AG04449 (cell line): ENCODE measurements at regions not wholly inside any gene's neighbourhood (a gene's known extent, or its start where the extent isn't known, plus 50 kb on each side); places are given as distances from the start of the nearest gene placed in this dataset.

Experiments
- CTCF ChIA-PET: fragments of 350-600 bp; formaldehyde crosslinking; extraction: SDS; loops from one replicate; lab custom pipeline; 2021; ENCODE audit warnings: antibody characterized with exemption; lab: Yijun Ruan, JAX
- POLR2A ChIA-PET: fragments of 400-600, 350-600 bp; formaldehyde crosslinking; extraction: SDS; loops from one replicate; lab custom pipeline; 2020; ENCODE audit warnings: antibody characterized with exemption, inconsistent platforms; lab: Yijun Ruan, JAX
- DNase-seq: peaks from one replicate; pipeline ENCODE4 v3.0.0-alpha.2; 2010; ENCODE audit warnings: low read depth, low spot score
- H3K4me3 ChIP-seq: 2 replicates; pipeline ENCODE4 v1.5.1; 2011; ENCODE audit warnings: low read depth, mild to moderate bottlenecking, control low read depth, low read length
- TF ChIP-seq, protein P1 (sequence below): IDR thresholded peaks from one replicate; pipeline ENCODE4 v1.5.1; 2011; ENCODE audit warnings: mild to moderate bottlenecking, moderate library complexity, low read length, control low read depth, inconsistent platforms; ENCODE audit not compliant: insufficient read depth; ENCODE audit errors: missing control alignments

DNA sequence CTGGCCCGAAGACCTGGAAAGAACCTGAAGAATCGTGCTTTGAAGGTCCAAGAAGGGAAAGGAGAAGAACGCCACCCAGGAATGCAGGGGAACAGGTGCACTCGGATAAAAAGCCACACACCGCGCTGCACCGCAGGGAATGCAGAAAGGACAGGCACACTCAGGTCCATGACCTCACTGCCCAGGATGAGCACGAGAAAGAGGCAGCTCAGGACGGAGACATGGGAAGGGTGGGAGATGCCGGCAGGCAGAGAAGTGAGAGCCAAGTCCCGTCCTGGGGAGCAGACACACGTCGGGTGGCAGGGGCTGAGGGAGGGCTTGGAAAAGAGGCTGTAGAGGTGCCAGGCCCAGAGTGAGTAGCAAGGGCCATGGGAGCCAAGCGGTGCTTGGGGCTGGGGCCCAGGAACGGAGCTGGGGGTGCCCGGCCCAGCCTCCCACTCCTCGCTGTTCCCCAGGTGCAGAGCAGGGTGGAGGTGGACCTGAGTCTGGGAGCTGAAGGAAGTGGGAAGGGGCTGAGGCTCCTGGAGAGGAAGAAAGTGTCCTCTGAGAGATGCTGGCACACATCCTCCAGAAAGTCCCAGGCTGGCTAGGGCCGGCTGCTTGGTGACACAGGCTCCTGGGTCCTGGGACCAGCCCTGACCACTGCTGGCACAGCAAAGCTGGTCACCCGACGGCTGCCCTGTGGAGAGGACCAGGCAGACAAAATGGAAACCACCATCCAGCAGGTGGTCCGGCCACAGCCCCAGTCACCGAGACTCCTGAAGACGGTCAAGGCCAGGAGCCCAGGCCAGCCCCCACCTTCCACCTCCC is 91.3 kb downstream of the PSMB1 start:
- POLR2A ChIA-PET, result no interaction called here
- CTCF ChIA-PET, result interaction anchor here (1.0 to 1.6 kb wide), 4 partner anchors 10 to 671 kb away, joined by 3 to 4 read pairs (median 3); no protein-coding TSS in a partner anchor
- H3K4me3 ChIP-seq, result no peak overlapping the region
- no peak for DNase-seq
- TF ChIP-seq, protein P1, sequence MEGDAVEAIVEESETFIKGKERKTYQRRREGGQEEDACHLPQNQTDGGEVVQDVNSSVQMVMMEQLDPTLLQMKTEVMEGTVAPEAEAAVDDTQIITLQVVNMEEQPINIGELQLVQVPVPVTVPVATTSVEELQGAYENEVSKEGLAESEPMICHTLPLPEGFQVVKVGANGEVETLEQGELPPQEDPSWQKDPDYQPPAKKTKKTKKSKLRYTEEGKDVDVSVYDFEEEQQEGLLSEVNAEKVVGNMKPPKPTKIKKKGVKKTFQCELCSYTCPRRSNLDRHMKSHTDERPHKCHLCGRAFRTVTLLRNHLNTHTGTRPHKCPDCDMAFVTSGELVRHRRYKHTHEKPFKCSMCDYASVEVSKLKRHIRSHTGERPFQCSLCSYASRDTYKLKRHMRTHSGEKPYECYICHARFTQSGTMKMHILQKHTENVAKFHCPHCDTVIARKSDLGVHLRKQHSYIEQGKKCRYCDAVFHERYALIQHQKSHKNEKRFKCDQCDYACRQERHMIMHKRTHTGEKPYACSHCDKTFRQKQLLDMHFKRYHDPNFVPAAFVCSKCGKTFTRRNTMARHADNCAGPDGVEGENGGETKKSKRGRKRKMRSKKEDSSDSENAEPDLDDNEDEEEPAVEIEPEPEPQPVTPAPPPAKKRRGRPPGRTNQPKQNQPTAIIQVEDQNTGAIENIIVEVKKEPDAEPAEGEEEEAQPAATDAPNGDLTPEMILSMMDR, result no peak

DNA sequence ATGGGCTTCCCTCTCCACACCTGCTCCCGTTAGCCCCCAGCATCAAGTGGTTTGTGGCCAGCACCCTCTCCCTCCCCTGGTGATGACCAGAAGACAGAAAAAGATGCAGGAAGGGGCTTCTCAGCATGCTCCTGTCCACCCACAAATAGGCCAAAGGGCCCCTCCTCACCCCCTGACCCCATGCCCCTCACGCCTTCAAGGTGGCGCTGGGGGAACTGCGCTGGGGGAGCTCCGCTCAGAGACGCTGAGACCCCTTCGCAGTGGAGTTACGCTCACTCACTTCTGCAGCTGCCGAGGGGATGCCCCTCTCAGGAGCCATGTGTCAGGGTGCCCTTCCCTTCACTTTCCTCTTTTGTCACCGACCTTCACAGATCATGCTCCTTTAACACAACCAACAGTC is 92.0 kb downstream of the PSMB1 start:
- TF ChIP-seq, protein P1, result no peak
- no peak for DNase-seq
- H3K4me3 ChIP-seq, result no peak overlapping the region
- ChIA-PET POLR2A (no interaction called here), CTCF (interaction anchor here (1.0 to 1.6 kb wide), 4 partner anchors 10 to 670 kb away, joined by 3 to 4 read pairs (median 3); no protein-coding TSS in a partner anchor)

GRCh38 chr6:170460641-170461040 is 92.5 kb downstream of the PSMB1 start:
- no peak overlapping the region for H3K4me3 ChIP-seq
- ChIA-PET CTCF (interaction anchor here (1.2 to 1.6 kb wide), 2 partner anchors 629 to 670 kb away, joined by 3 read pairs; no protein-coding TSS in a partner anchor), POLR2A (no interaction called here)
- no peak for DNase-seq
- TF ChIP-seq, protein P1, result no peak

GRCh38 chr6:170459451-170459850 is 93.7 kb downstream of the PSMB1 start:
- no peak overlapping the region for H3K4me3 ChIP-seq
- ChIA-PET CTCF (no interaction called here), POLR2A (no interaction called here)
- TF ChIP-seq, protein P1, result no peak
- DNase-seq, result no peak

GRCh38 chr6:170456886-170457698 is 96.0 kb downstream of the PSMB1 start:
- TF ChIP-seq, protein P1, result no peak
- no peak overlapping the region for H3K4me3 ChIP-seq
- ChIA-PET POLR2A (no interaction called here), CTCF (no interaction called here)
- DNase-seq, result no peak
